Breast epithelium (tissue), 4 donors: ENCODE measurements at regions not wholly inside any gene's neighbourhood (a gene's known extent, or its start where the extent isn't known, plus 50 kb on each side); places are given as distances from the start of the nearest gene placed in this dataset.

Source experiments
- DNase-seq, 2 donors: peaks; one replicate each; pipeline ENCODE4 v3.0.0-alpha.2; 2019; ENCODE audit warnings: low spot score in 2 of 2
- H3K27ac ChIP-seq, 2 donors: fragments of 200-600 bp; sonication (generic) in 1 of 2; one replicate each; pipeline ENCODE4 v1.5.1; 2016 to 2019; ENCODE audit warnings: mild to moderate bottlenecking in 1 of 2
- H3K27me3 ChIP-seq, 2 donors: fragments of 200-600 bp; sonication (generic) in 1 of 2; one replicate each; pipeline versions ENCODE4 v1.5.1 to v1.6.0; 2017 to 2019; ENCODE audit warnings: control low read depth in 1 of 2, mild to moderate bottlenecking in 1 of 2
- H3K36me3 ChIP-seq: fragments of 200-600 bp; one replicate; pipeline ENCODE4 v1.5.1; 2019
- H3K4me1 ChIP-seq, 2 donors: fragments of 200-600 bp; sonication (generic); one replicate each; pipeline ENCODE4 v1.5.1; 2016 to 2019; ENCODE audit warnings: control low read depth in 1 of 2
- H3K4me3 ChIP-seq, 3 donors: fragments of 200-600 bp; sonication (generic); 1 replicate in 2 of 3; 2 replicates in 1 of 3; pipeline ENCODE4 v1.5.1; 2016 to 2019; ENCODE audit warnings: mild to moderate bottlenecking in 3 of 3, moderate library complexity in 2 of 3
- H3K9me3 ChIP-seq, 2 donors: fragments of 200-600 bp; sonication (generic) in 1 of 2; one replicate each; pipeline ENCODE4 v1.5.1; 2016 to 2019; ENCODE audit warnings: control low read depth in 1 of 2
- POLR2A ChIP-seq: fragments of 450-650 bp; IDR thresholded peaks from one replicate; pipeline ENCODE4 v1.6.1; 2016; ENCODE audit warnings: antibody characterized with exemption, mild to moderate bottlenecking, moderate library complexity
- POLR2AphosphoS5 ChIP-seq, 3 donors: sonication (generic); formaldehyde crosslinking; IDR thresholded peaks; one replicate each; pipeline ENCODE4 v1.6.1; 2017; ENCODE audit warnings: antibody characterized with exemption in 3 of 3
- intact Hi-C: fragments of 100-400 bp; cut with DNase I; formaldehyde crosslinking; loops from one replicate; pipeline ENCODE4 v1.15.1; 2023; ENCODE audit warnings: low total_unique reads
- TF ChIP-seq, protein P1 (sequence below), 3 donors: fragments of 450-650 bp; IDR thresholded peaks; one replicate each; pipeline ENCODE4 v1.5.1; 2016 to 2017; ENCODE audit warnings: antibody characterized with exemption in 3 of 3, mild to moderate bottlenecking in 3 of 3, moderate library complexity in 3 of 3

DNA sequence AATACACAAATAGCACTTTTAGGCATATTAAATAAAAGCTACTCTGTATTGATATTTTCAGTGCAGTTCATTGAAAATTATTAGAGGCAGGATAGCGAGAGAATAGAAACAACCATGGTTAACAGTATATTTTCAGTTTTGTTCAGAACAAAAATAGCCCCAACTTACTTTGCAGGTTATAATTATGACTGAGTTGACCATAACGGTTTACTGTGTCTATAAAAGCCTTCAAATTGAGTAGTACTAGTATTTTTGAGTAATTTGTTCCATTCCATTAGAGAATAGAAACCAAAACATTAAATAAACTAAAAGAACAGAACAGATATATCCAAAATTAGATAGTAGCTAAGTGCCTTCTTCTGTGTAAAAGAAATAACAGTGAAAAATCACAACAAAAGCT is 1108.4 kb upstream of the PCDH20 start:
- intact Hi-C loops: no loop called here
- Histone ChIP-seq H3K9me3 (no peaks in the 10 kb centered on the region), H3K36me3 (no peaks in the 10 kb centered on the region), H3K27me3 (no peaks in the 10 kb centered on the region), H3K4me1 (no peaks in the 10 kb centered on the region), H3K27ac (no peak overlapping the region), H3K4me3 (no peak overlapping the region)
- TF ChIP-seq, protein P1, sequence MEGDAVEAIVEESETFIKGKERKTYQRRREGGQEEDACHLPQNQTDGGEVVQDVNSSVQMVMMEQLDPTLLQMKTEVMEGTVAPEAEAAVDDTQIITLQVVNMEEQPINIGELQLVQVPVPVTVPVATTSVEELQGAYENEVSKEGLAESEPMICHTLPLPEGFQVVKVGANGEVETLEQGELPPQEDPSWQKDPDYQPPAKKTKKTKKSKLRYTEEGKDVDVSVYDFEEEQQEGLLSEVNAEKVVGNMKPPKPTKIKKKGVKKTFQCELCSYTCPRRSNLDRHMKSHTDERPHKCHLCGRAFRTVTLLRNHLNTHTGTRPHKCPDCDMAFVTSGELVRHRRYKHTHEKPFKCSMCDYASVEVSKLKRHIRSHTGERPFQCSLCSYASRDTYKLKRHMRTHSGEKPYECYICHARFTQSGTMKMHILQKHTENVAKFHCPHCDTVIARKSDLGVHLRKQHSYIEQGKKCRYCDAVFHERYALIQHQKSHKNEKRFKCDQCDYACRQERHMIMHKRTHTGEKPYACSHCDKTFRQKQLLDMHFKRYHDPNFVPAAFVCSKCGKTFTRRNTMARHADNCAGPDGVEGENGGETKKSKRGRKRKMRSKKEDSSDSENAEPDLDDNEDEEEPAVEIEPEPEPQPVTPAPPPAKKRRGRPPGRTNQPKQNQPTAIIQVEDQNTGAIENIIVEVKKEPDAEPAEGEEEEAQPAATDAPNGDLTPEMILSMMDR (IDR thresholded peaks at IDR 0.05): no peak
- no peak for TF ChIP-seq POLR2A
- no peak for TF ChIP-seq POLR2AphosphoS5 (IDR thresholded peaks at IDR 0.05)
- no peak for DNase-seq

- Histone ChIP-seq H3K27ac (no peak overlapping the region), H3K27me3 (no peaks in the 10 kb centered on the region), H3K9me3 (no peaks in the 10 kb centered on the region), H3K4me1 (no peaks in the 10 kb centered on the region), H3K36me3 (no peaks in the 10 kb centered on the region), H3K4me3 (no peak overlapping the region)
- DNase-seq: peak in 1 of 2 donors; percentile 20
- no peak for TF ChIP-seq POLR2A
- TF ChIP-seq, protein P1 (IDR thresholded peaks at IDR 0.05): no peak
- TF ChIP-seq POLR2AphosphoS5 (IDR thresholded peaks at IDR 0.05): no peak
- intact Hi-C loops: no loop called here
These were observed 1096.8 kb upstream of the PCDH20 start for GRCh38 chr13:62512194-62513141.

GRCh38 chr13:62510906-62511655 is 1095.4 kb upstream of the PCDH20 start:
- Histone ChIP-seq H3K27ac (no peak overlapping the region), H3K27me3 (no peaks in the 10 kb centered on the region), H3K4me1 (no peaks in the 10 kb centered on the region), H3K9me3 (no peaks in the 10 kb centered on the region), H3K36me3 (no peaks in the 10 kb centered on the region), H3K4me3 (no peak overlapping the region)
- no peak for TF ChIP-seq POLR2AphosphoS5 (IDR thresholded peaks at IDR 0.05)
- TF ChIP-seq POLR2A: no peak
- TF ChIP-seq, protein P1 (IDR thresholded peaks at IDR 0.05): no peak
- intact Hi-C loops: no loop called here
- DNase-seq: no peak

DNA sequence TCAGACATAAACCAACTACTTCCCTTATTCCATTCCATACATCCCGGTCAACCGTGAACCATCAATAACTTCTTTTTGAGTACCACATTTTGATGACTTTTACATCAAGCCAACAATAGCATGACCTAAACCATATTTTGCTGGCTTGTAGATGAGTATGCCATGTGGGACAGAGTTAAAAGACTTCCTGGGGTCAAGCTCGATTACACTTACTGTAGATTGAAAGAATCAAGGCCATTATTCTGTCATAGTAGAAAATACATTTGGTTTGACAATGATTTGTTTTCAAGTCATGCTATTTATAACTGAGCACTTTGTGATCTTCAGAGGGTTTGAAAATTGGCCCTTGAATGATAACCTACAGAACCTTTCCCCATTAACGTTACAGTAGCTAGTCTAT is 1086.9 kb upstream of the PCDH20 start:
- Histone ChIP-seq H3K36me3 (no peaks in the 10 kb centered on the region), H3K4me3 (no peak overlapping the region), H3K4me1 (no peaks in the 10 kb centered on the region), H3K9me3 (no peaks in the 10 kb centered on the region), H3K27ac (no peak overlapping the region), H3K27me3 (no peaks in the 10 kb centered on the region)
- intact Hi-C loops: no loop called here
- TF ChIP-seq, protein P1 (IDR thresholded peaks at IDR 0.05): no peak
- TF ChIP-seq POLR2A: no peak
- no peak for TF ChIP-seq POLR2AphosphoS5 (IDR thresholded peaks at IDR 0.05)
- no peak for DNase-seq

DNA sequence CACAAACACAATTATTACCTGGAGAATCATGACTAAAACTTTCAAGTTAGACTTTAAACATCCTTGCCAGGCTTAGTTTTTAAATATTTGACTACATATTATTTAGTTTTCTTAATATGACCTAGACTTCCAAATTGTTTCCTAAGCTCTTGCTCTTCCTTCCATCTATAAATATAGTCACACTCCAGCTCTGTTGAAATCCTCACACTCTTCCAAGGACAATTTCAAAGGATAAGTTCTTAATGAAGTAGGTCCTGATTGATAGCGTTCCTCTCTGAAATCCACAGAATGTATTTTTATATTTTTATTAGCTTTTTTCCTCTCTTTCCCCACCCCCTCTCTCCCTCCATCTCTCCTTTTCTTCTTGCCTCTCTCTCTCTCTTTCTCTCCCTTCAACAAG is 1074.1 kb upstream of the PCDH20 start:
- H3K4me1 ChIP-seq: no peaks in the 10 kb centered on the region
- no peaks in the 10 kb centered on the region for H3K9me3 ChIP-seq
- no peak for TF ChIP-seq POLR2A
- TF ChIP-seq POLR2AphosphoS5 (IDR thresholded peaks at IDR 0.05): no peak
- TF ChIP-seq, protein P1 (IDR thresholded peaks at IDR 0.05): no peak
- intact Hi-C loops: no loop called here
- no peak overlapping the region for H3K27ac ChIP-seq
- H3K27me3 ChIP-seq: no peaks in the 10 kb centered on the region
- no peaks in the 10 kb centered on the region for H3K36me3 ChIP-seq
- no peak for DNase-seq
- H3K4me3 ChIP-seq: no peak overlapping the region
